H1 (cell line): ENCODE measurements at regions not wholly inside any gene's neighbourhood (a gene's known extent, or its start where the extent isn't known, plus 50 kb on each side); places are given as distances from the start of the nearest gene placed in this dataset.

Source experiments
- CBX8 ChIP-seq: fragments of 300-800, 300-1000 bp; sonication (generic); IDR thresholded peaks from 2 replicates; pipeline ENCODE4 v1.7.1; 2016; ENCODE audit warnings: low read depth, low read length, borderline replicate concordance
- EGR1 ChIP-seq: IDR thresholded peaks from 2 replicates; pipeline ENCODE4 v1.6.1; 2011; ENCODE audit warnings: low read depth, low read length, borderline replicate concordance
- HDAC6 ChIP-seq: IDR thresholded peaks from one replicate; pipeline ENCODE4 v1.7.1; 2012; ENCODE audit warnings: low read depth, mild to moderate bottlenecking, inconsistent platforms, low read length, moderate library complexity
- KDM1A ChIP-seq: fragments of 200-600, 300-600 bp; sonication (generic); IDR thresholded peaks from 2 replicates; pipeline ENCODE4 v1.7.1; 2016; ENCODE audit warnings: mild to moderate bottlenecking, low read length, borderline replicate concordance
- SP4 ChIP-seq: IDR thresholded peaks from 2 replicates; pipeline ENCODE4 v1.6.1; 2012; ENCODE audit warnings: low read length, inconsistent platforms
- TAF1 ChIP-seq: IDR thresholded peaks from 2 replicates; pipeline ENCODE4 v1.6.1; 2011; ENCODE audit warnings: mild to moderate bottlenecking, low read depth, low read length
- TF ChIP-seq, protein P1 (sequence below): fragments of 300-600 bp; sonication (generic); IDR thresholded peaks from 2 replicates; pipeline ENCODE4 v1.7.1; 2012; ENCODE audit warnings: low read length, moderate library complexity, mild to moderate bottlenecking, inconsistent platforms; ENCODE audit not compliant: insufficient replicate concordance

DNA sequence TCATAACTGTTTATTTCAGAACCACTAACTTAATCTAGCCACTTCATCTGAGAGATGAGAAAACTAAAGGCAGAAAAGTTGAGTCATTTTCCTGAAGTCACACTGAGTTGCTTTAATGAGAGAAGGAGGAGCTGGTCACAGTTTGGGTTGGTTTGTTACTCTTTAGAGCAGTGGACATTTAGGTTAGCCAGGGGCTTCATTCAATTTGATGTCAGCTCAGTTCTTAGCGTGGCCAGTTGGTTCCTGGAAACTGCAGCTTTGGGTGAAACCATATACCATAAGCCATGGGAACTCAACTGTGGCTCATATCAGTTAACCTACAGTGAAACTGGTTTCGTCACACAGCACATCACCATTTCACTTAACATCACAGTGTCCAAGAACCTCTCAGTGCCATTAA lies 59.2 kb upstream of the ADORA2B start (continued):
- TF ChIP-seq, protein P1, sequence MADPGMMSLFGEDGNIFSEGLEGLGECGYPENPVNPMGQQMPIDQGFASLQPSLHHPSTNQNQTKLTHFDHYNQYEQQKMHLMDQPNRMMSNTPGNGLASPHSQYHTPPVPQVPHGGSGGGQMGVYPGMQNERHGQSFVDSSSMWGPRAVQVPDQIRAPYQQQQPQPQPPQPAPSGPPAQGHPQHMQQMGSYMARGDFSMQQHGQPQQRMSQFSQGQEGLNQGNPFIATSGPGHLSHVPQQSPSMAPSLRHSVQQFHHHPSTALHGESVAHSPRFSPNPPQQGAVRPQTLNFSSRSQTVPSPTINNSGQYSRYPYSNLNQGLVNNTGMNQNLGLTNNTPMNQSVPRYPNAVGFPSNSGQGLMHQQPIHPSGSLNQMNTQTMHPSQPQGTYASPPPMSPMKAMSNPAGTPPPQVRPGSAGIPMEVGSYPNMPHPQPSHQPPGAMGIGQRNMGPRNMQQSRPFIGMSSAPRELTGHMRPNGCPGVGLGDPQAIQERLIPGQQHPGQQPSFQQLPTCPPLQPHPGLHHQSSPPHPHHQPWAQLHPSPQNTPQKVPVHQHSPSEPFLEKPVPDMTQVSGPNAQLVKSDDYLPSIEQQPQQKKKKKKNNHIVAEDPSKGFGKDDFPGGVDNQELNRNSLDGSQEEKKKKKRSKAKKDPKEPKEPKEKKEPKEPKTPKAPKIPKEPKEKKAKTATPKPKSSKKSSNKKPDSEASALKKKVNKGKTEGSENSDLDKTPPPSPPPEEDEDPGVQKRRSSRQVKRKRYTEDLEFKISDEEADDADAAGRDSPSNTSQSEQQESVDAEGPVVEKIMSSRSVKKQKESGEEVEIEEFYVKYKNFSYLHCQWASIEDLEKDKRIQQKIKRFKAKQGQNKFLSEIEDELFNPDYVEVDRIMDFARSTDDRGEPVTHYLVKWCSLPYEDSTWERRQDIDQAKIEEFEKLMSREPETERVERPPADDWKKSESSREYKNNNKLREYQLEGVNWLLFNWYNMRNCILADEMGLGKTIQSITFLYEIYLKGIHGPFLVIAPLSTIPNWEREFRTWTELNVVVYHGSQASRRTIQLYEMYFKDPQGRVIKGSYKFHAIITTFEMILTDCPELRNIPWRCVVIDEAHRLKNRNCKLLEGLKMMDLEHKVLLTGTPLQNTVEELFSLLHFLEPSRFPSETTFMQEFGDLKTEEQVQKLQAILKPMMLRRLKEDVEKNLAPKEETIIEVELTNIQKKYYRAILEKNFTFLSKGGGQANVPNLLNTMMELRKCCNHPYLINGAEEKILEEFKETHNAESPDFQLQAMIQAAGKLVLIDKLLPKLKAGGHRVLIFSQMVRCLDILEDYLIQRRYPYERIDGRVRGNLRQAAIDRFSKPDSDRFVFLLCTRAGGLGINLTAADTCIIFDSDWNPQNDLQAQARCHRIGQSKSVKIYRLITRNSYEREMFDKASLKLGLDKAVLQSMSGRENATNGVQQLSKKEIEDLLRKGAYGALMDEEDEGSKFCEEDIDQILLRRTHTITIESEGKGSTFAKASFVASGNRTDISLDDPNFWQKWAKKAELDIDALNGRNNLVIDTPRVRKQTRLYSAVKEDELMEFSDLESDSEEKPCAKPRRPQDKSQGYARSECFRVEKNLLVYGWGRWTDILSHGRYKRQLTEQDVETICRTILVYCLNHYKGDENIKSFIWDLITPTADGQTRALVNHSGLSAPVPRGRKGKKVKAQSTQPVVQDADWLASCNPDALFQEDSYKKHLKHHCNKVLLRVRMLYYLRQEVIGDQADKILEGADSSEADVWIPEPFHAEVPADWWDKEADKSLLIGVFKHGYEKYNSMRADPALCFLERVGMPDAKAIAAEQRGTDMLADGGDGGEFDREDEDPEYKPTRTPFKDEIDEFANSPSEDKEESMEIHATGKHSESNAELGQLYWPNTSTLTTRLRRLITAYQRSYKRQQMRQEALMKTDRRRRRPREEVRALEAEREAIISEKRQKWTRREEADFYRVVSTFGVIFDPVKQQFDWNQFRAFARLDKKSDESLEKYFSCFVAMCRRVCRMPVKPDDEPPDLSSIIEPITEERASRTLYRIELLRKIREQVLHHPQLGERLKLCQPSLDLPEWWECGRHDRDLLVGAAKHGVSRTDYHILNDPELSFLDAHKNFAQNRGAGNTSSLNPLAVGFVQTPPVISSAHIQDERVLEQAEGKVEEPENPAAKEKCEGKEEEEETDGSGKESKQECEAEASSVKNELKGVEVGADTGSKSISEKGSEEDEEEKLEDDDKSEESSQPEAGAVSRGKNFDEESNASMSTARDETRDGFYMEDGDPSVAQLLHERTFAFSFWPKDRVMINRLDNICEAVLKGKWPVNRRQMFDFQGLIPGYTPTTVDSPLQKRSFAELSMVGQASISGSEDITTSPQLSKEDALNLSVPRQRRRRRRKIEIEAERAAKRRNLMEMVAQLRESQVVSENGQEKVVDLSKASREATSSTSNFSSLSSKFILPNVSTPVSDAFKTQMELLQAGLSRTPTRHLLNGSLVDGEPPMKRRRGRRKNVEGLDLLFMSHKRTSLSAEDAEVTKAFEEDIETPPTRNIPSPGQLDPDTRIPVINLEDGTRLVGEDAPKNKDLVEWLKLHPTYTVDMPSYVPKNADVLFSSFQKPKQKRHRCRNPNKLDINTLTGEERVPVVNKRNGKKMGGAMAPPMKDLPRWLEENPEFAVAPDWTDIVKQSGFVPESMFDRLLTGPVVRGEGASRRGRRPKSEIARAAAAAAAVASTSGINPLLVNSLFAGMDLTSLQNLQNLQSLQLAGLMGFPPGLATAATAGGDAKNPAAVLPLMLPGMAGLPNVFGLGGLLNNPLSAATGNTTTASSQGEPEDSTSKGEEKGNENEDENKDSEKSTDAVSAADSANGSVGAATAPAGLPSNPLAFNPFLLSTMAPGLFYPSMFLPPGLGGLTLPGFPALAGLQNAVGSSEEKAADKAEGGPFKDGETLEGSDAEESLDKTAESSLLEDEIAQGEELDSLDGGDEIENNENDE: no peak
- TF ChIP-seq KDM1A (no peak), CBX8 (no peak), EGR1 (no peak), HDAC6 (no peak), SP4 (no peak), TAF1 (no peak)
